Upper lobe of right lung (tissue), 1 donor: ENCODE measurements at regions not wholly inside any gene's neighbourhood (a gene's known extent, or its start where the extent isn't known, plus 50 kb on each side); places are given as distances from the start of the nearest gene placed in this dataset.

Experiments used
- ATAC-seq: fragments of 200-7000 bp; cut with Tn5 transposase; one replicate; pipeline ENCODE4 v1.9.1; 2020; ENCODE audit warnings: mild to moderate bottlenecking, moderate library complexity
- DNase-seq: peaks from one replicate; pipeline ENCODE4 v3.0.0-alpha.2; 2020
- H3K27ac ChIP-seq: fragments of 200-600 bp; one replicate; pipeline ENCODE4 v1.8.0; 2022
- H3K27me3 ChIP-seq: fragments of 200-600 bp; one replicate; pipeline ENCODE4 v1.8.0; 2022; ENCODE audit warnings: mild to moderate bottlenecking
- H3K36me3 ChIP-seq: fragments of 200-600 bp; one replicate; pipeline ENCODE4 v1.8.0; 2022
- H3K4me1 ChIP-seq: fragments of 200-600 bp; one replicate; pipeline ENCODE4 v1.8.0; 2022
- H3K4me3 ChIP-seq: fragments of 200-600 bp; one replicate; pipeline ENCODE4 v1.8.0; 2022; ENCODE audit warnings: mild to moderate bottlenecking
- H3K9me3 ChIP-seq: fragments of 200-600 bp; one replicate; pipeline ENCODE4 v1.8.0; 2022
- intact Hi-C: fragments of 100-400 bp; cut with DNase I; formaldehyde crosslinking; loops from one replicate; pipeline ENCODE4 v1.11.0; 2022
- TF ChIP-seq, protein P1 (sequence below): fragments of 200-600 bp; IDR thresholded peaks from one replicate; pipeline ENCODE4 v1.8.0; 2022; ENCODE audit warnings: antibody characterized with exemption
- donor health status: DM: no; HTN: yes; CAD: no; lungs with severe emphysema.

DNA sequence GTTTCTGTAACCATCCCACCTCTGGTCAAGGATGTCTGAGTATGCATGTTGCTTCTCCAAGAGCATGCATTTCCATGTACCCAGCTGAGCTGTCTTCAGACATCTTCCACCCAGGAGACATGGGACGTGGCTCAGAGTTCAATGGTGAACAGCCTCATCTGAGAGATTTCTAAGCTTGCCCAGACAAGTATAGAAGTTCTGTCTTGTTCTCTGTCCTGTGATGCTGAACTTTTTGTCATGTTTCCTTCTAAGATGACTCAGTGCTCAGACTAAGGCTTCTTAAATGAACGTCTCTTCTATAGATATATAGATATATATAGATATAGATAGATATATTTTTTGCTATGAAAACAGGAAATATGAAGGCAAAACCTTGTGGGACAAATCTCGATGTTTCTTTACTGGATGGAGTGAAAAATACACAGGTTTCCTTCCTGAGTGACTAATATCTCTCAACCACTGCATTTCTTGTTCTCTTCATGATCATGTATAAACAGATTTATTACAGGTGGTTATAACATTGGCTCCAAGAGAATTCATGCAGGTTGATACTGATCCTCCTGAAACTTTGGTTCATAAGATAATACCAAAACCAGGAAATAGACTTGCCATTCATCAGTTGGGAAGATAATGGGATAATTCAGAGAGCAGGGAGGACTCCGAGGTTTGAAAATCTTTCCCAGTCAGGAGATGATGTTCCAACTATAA is 168.2 kb downstream of the ZNF518B start:
- no peak for ATAC-seq
- Histone ChIP-seq H3K27ac (no peak overlapping the region), H3K36me3 (no peaks in the 10 kb centered on the region), H3K4me1 (no peaks in the 10 kb centered on the region), H3K4me3 (no peak overlapping the region), H3K27me3 (no peaks in the 10 kb centered on the region), H3K9me3 (no peaks in the 10 kb centered on the region)
- no peak for DNase-seq
- TF ChIP-seq, protein P1, sequence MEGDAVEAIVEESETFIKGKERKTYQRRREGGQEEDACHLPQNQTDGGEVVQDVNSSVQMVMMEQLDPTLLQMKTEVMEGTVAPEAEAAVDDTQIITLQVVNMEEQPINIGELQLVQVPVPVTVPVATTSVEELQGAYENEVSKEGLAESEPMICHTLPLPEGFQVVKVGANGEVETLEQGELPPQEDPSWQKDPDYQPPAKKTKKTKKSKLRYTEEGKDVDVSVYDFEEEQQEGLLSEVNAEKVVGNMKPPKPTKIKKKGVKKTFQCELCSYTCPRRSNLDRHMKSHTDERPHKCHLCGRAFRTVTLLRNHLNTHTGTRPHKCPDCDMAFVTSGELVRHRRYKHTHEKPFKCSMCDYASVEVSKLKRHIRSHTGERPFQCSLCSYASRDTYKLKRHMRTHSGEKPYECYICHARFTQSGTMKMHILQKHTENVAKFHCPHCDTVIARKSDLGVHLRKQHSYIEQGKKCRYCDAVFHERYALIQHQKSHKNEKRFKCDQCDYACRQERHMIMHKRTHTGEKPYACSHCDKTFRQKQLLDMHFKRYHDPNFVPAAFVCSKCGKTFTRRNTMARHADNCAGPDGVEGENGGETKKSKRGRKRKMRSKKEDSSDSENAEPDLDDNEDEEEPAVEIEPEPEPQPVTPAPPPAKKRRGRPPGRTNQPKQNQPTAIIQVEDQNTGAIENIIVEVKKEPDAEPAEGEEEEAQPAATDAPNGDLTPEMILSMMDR, result no peak
- intact Hi-C loops, result no loop called here

DNA sequence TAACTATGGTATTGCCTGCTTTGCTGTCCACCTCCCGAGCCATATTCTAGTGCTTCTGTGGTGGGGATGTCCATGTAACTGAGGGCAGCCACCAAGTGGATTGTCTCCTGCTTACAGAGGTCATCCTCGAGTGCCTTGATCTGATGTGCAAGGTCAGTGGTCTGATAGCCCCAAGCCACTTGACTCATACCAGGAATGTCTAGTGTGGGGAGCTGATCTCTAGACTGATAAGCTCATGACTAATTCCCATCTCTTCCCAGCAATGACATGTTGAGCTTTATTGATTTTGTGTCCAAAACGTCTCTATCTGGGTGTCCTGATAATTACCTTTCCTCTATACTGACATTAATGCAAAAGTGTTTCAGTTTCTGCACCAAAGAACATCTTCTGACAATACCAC is 168.4 kb upstream of the WDR1 start:
- Histone ChIP-seq H3K27me3 (no peaks in the 10 kb centered on the region), H3K27ac (no peak overlapping the region), H3K4me3 (no peak overlapping the region), H3K36me3 (no peaks in the 10 kb centered on the region), H3K9me3 (no peaks in the 10 kb centered on the region), H3K4me1 (no peaks in the 10 kb centered on the region)
- intact Hi-C loops, result no loop called here
- ATAC-seq (no peak), DNase-seq (no peak)
- TF ChIP-seq, protein P1, result no peak

DNA sequence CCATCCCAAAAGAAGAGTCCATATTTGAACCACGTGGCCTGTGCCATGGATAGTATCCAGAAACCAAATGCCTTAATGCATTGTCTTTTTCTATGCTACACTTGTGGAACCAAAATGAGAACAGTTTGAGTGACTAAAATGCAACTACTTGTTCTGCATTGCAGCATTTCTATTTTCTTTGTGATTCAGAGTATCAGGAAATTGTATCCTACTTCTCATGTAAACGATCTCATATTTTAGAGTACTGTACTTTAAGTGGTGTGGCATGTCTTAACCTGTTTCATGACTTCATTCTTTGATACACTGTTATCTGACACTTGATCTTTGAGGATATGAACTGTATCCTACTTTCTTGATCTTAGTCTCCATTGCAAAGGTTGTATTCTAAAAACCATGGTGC is 167.2 kb upstream of the WDR1 start:
- Histone ChIP-seq H3K36me3 (no peaks in the 10 kb centered on the region), H3K27me3 (no peaks in the 10 kb centered on the region), H3K9me3 (no peaks in the 10 kb centered on the region), H3K4me1 (no peaks in the 10 kb centered on the region), H3K27ac (no peak overlapping the region), H3K4me3 (no peak overlapping the region)
- intact Hi-C loops, result no loop called here
- no peak for DNase-seq
- no peak for ATAC-seq
- TF ChIP-seq, protein P1, result no peak

DNA sequence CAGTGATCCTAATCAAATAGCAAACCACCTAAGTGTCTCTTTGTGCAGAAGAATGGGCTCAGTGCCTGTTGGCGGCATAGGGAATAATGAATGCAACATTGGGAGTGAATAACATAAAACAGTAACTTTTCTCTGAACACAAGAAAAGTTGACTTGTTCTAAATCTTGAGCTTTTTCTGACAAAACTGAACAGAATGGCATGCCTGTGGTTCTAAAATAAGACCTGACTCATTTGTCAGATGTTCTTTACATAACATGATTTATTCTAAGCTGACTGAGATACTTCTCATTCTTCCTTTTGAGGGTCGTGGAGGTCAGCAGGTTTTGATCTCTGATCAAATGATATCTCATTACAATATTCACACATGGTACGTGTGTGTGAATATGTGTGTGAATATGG is 165.4 kb upstream of the WDR1 start:
- ATAC-seq (no peak), DNase-seq (no peak)
- Histone ChIP-seq H3K4me3 (no peak overlapping the region), H3K4me1 (no peaks in the 10 kb centered on the region), H3K9me3 (no peaks in the 10 kb centered on the region), H3K27me3 (no peaks in the 10 kb centered on the region), H3K36me3 (no peaks in the 10 kb centered on the region), H3K27ac (no peak overlapping the region)
- intact Hi-C loops, result no loop called here
- TF ChIP-seq, protein P1, result no peak

DNA sequence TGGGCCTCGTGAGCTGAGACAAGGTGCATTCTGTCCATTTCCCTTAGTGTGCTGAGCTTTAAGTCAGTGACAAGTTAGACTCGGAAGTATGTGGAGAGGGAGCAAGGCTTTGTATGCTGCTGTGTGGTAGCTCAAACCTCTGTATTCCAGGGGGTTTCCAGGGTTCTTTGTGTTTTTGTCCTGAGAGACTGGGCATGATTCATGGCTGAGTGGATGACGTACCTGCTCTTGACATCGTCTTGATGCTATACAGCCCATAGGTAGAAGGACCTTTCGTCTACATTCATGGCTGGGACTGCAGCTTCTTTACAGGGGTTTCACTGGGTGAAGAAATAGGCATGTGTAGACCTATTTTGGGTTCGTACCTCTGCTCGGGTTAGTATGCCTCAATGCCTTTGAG is 162.7 kb upstream of the WDR1 start:
- intact Hi-C loops, result no loop called here
- Histone ChIP-seq H3K36me3 (no peaks in the 10 kb centered on the region), H3K4me1 (no peaks in the 10 kb centered on the region), H3K27ac (no peak overlapping the region), H3K9me3 (no peaks in the 10 kb centered on the region), H3K27me3 (no peaks in the 10 kb centered on the region), H3K4me3 (no peak overlapping the region)
- TF ChIP-seq, protein P1, result no peak
- DNase-seq (no peak), ATAC-seq (no peak)

DNA sequence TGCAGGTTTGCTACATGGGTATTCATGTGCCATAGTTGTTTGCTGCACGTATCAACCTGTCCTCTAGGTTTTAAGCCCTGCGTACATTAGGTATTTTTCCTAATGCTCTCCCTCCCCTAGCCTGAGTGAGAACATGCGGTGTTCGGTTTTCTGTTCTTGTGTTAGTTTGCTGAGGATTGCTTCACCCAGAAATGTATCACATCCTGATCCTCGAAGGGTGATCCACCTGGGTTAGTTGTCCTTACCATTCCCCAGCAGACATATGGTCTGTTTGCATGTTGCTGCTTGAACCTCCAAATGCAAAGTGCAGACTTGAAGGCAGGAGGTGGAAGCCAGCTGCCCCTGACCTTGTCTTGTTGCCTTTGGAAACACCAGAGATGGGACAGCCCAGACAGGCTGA is 161.5 kb upstream of the WDR1 start:
- DNase-seq, result no peak
- no peak overlapping the region for H3K4me3 ChIP-seq
- no peaks in the 10 kb centered on the region for H3K27me3 ChIP-seq
- H3K36me3 ChIP-seq, result no peaks in the 10 kb centered on the region
- H3K4me1 ChIP-seq, result no peaks in the 10 kb centered on the region
- no peaks in the 10 kb centered on the region for H3K9me3 ChIP-seq
- H3K27ac ChIP-seq, result no peak overlapping the region
- ATAC-seq, result no peak
- TF ChIP-seq, protein P1, result no peak
- intact Hi-C loops, result no loop called here
